IMR-90 (cell line): ENCODE measurements at regions not wholly inside any gene's neighbourhood (a gene's known extent, or its start where the extent isn't known, plus 50 kb on each side); places are given as distances from the start of the nearest gene placed in this dataset.

Experiments
- ATAC-seq: fragments of 200-7000 bp; cut with Tn5 transposase; 2 replicates; pipeline ENCODE4 v1.9.1; 2020; ENCODE audit warnings: low read depth, mild to moderate bottlenecking, moderate library complexity
- BruUV-seq: library from RNA; stranded (reverse); fragments of 400-500 nt; replicated peaks from 2 replicates; lab custom pipeline; 2021; lab: Mats Ljungman, UMichigan
- CTCF ChIA-PET: fragments of 300-600 bp; formaldehyde crosslinking; extraction: SDS; loops from one replicate; lab custom pipeline; 2021; ENCODE audit warnings: antibody characterized with exemption; lab: Yijun Ruan, JAX
- POLR2A ChIA-PET: fragments of 300-600 bp; sonication (Branson Sonifier 250); formaldehyde crosslinking; loops from one replicate; lab custom pipeline; 2022; ENCODE audit warnings: antibody characterized with exemption; ENCODE audit not compliant: unreplicated experiment; lab: Charles Lee
- DNase-seq: peaks from one replicate; pipeline ENCODE4 v3.0.0; 2013
- H2AFZ ChIP-seq: replicated peaks from 2 replicates; pipeline ENCODE3; 2013; ENCODE audit warnings: low read length, mild to moderate bottlenecking; ENCODE audit not compliant: poor library complexity
- H2AK5ac ChIP-seq: 2 replicates; pipeline ENCODE4 v1.6.1; 2013; ENCODE audit warnings: low read depth, low read length, inconsistent platforms
- H2AK9ac ChIP-seq: replicated peaks from 2 replicates; pipeline ENCODE3; 2013; ENCODE audit warnings: mild to moderate bottlenecking, low read depth, low read length, moderate library complexity; ENCODE audit not compliant: poor library complexity
- H2BK120ac ChIP-seq: 2 replicates; pipeline ENCODE4 v1.6.1; 2013; ENCODE audit warnings: low read depth, low read length, inconsistent platforms
- H2BK15ac ChIP-seq: 3 replicates; pipeline ENCODE4 v1.6.1; 2013; ENCODE audit warnings: low read depth, low read length, inconsistent platforms
- H2BK20ac ChIP-seq: 2 replicates; pipeline ENCODE4 v1.6.1; 2013; ENCODE audit warnings: low read depth, mild to moderate bottlenecking, inconsistent platforms, low read length, moderate library complexity
- H2BK5ac ChIP-seq: 2 replicates; pipeline ENCODE4 v1.6.1; 2013; ENCODE audit warnings: mild to moderate bottlenecking, low read depth, low read length, inconsistent platforms; ENCODE audit not compliant: poor library complexity, severe bottlenecking
- H3K14ac ChIP-seq: replicated peaks from 2 replicates; pipeline ENCODE4 v1.6.1; 2013; ENCODE audit warnings: low read depth, low read length, inconsistent platforms
- H3K18ac ChIP-seq: 2 replicates; pipeline ENCODE4 v1.6.1; 2013; ENCODE audit warnings: low read depth, low read length, control low read depth
- H3K23ac ChIP-seq: 2 replicates; pipeline ENCODE4 v1.6.1; 2013; ENCODE audit warnings: low read depth, low read length, inconsistent platforms
- H3K27ac ChIP-seq: 2 replicates; pipeline ENCODE4 v1.5.1; 2013; ENCODE audit warnings: mild to moderate bottlenecking, control low read depth, low read length; ENCODE audit not compliant: insufficient read depth
- H3K27me3 ChIP-seq: 2 replicates; pipeline ENCODE4 v1.6.1; 2013; ENCODE audit warnings: low read length; ENCODE audit not compliant: control insufficient read depth, insufficient read depth
- H3K36me3 ChIP-seq: 2 replicates; pipeline ENCODE4 v1.6.1; 2013; ENCODE audit warnings: low read length, mixed read lengths; ENCODE audit not compliant: control insufficient read depth, insufficient read depth
- H3K4ac ChIP-seq: 2 replicates; pipeline ENCODE4 v1.6.1; 2013; ENCODE audit warnings: low read depth, low read length, inconsistent platforms
- H3K4me1 ChIP-seq: 2 replicates; pipeline ENCODE4 v1.6.1; 2013; ENCODE audit warnings: low read length, mixed read lengths; ENCODE audit not compliant: control insufficient read depth, insufficient read depth
- H3K4me2 ChIP-seq: 2 replicates; pipeline ENCODE4 v1.6.1; 2013; ENCODE audit warnings: low read depth, mild to moderate bottlenecking, control low read depth, low read length, moderate library complexity
- H3K4me3 ChIP-seq: 2 replicates; pipeline ENCODE4 v1.5.1; 2013; ENCODE audit warnings: low read depth, mild to moderate bottlenecking, control low read depth, low read length, moderate library complexity; ENCODE audit not compliant: insufficient read depth
- H3K56ac ChIP-seq: 2 replicates; pipeline ENCODE4 v1.6.1; 2013; ENCODE audit warnings: low read length, inconsistent platforms; ENCODE audit not compliant: insufficient read depth; ENCODE audit errors: extremely low read depth
- H3K79me1 ChIP-seq, 2 experiments: 2 replicates each; pipeline ENCODE4 v1.6.1; 2013; ENCODE audit warnings: low read length in 2 of 2, inconsistent platforms in 1 of 2, low read depth in 1 of 2
- H3K9ac ChIP-seq: 2 replicates; pipeline ENCODE4 v1.6.1; 2013; ENCODE audit warnings: low read depth, low read length, control low read depth
- H3K9me1 ChIP-seq: 2 replicates; pipeline ENCODE4 v1.6.1; 2013; ENCODE audit warnings: low read length, inconsistent platforms; ENCODE audit not compliant: insufficient read depth
- H3K9me3 ChIP-seq: 2 replicates; pipeline ENCODE4 v1.6.1; 2013; ENCODE audit warnings: low read length; ENCODE audit not compliant: control insufficient read depth, insufficient read depth
- H4K20me1 ChIP-seq: 2 replicates; pipeline ENCODE4 v1.6.1; 2013; ENCODE audit warnings: low read length, inconsistent platforms; ENCODE audit not compliant: insufficient read depth
- H4K5ac ChIP-seq: 2 replicates; pipeline ENCODE4 v1.6.1; 2013; ENCODE audit warnings: mild to moderate bottlenecking, low read depth, low read length, control low read depth
- H4K8ac ChIP-seq, 2 experiments: 2 replicates each; pipeline ENCODE4 v1.6.1; 2013; ENCODE audit warnings: low read depth in 2 of 2, low read length in 2 of 2, control low read depth in 1 of 2, inconsistent platforms in 1 of 2
- H4K91ac ChIP-seq: 2 replicates; pipeline ENCODE4 v1.6.1; 2013; ENCODE audit warnings: low read depth, low read length, inconsistent platforms; ENCODE audit not compliant: insufficient read depth
- BHLHE40 ChIP-seq: fragments of 150-350 bp; IDR thresholded peaks from 2 replicates; pipeline ENCODE4 v1.6.1; 2016; ENCODE audit warnings: mild to moderate bottlenecking, low read depth, low read length
- CEBPB ChIP-seq: IDR thresholded peaks from 2 replicates; pipeline ENCODE4 v1.6.1; 2012; ENCODE audit warnings: low read depth, low read length, improper control_type of control experiment
- CHD1 ChIP-seq: IDR thresholded peaks from 2 replicates; pipeline ENCODE4 v1.6.1; 2012; ENCODE audit warnings: low read depth, low read length, improper control_type of control experiment
- FOS ChIP-seq: fragments of 150-350 bp; IDR thresholded peaks from 2 replicates; pipeline ENCODE4 v1.6.1; 2016; ENCODE audit warnings: low read depth, low read length
- NFE2L2 ChIP-seq: fragments of 150-350 bp; IDR thresholded peaks from 2 replicates; pipeline ENCODE4 v1.6.1; 2016; ENCODE audit warnings: low read depth, mild to moderate bottlenecking, low read length
- POLR2A ChIP-seq: IDR thresholded peaks from 2 replicates; pipeline ENCODE4 v1.6.1; 2012; ENCODE audit warnings: mild to moderate bottlenecking, low read depth, low read length
- SMC3 ChIP-seq: fragments of 150-350 bp; IDR thresholded peaks from 2 replicates; pipeline ENCODE4 v1.6.1; 2016; ENCODE audit warnings: low read depth, mild to moderate bottlenecking, antibody characterized with exemption, low read length, moderate library complexity
- WGBS, 2 experiments: methylation state at CpG; one replicate each; pipeline versions ENCODE4 v1.1.5 to v1.1.7; 2013; ENCODE audit warnings: missing lambda C conversion rate in 2 of 2; ENCODE audit not compliant: insufficient read length in 1 of 2; ENCODE audit errors: extremely low coverage in 2 of 2; 5-methylcytosine and 5-hydroxymethylcytosine counted together
- dilution Hi-C: fragments of 300-500 bp; cut with HindIII; formaldehyde crosslinking; loops from one replicate; pipeline ENCODE4 v1.14.3; 2018; ENCODE audit warnings: low sequenced_read_pairs; ENCODE audit not compliant: unreplicated experiment
- in situ Hi-C: fragments of 300-500 bp; cut with MboI; formaldehyde crosslinking; loops from 3 replicates; pipeline ENCODE4 v1.14.3; 2019; ENCODE audit warnings: low sequenced_read_pairs, inconsistent platforms, mixed read lengths
- intact Hi-C: fragments of 100-400 bp; cut with micrococcal nuclease; formaldehyde crosslinking; loops from 2 replicates; pipeline ENCODE4 v1.10.0; 2022
- TF ChIP-seq, protein P1 (sequence below): conservative IDR thresholded peaks from 2 replicates; pipeline ENCODE4 v1.5.1; 2012; ENCODE audit warnings: mild to moderate bottlenecking, low read depth, low read length, improper control_type of control experiment

DNA sequence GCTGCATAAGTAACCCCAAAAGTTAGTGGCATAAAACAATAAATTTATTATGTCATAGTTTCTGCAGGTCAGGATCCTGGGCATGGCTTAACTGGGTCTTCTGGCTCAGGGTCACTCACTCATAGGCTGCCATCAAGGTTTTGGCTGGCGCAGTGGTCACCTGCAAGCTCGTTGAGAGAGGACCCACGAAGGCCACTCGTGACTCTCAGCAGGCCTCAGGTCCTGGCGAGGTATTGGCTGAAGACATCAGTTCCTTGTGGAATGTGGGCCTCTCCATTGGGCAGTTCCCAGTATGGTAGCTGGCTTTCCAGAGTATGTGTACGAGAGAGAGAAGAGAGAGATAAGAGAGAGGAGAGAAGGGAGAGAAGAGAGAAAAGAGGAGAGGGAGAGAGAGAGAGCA, 138.3 kb upstream of the KLF14 start:
- POLR2A ChIA-PET: interaction anchor here (0.5 kb wide), 1 partner anchor 185 kb away, joined by 3 read pairs; no protein-coding TSS in a partner anchor
- Histone ChIP-seq H3K18ac (no peak overlapping the region), H2BK15ac (no peak overlapping the region), H3K4me2 (no peak overlapping the region), H3K27me3 (no peaks in the 10 kb centered on the region), H4K91ac (no peak overlapping the region), H2AK5ac (no peak overlapping the region), H2AFZ (no peak overlapping the region), H3K36me3 (peaks cover 49% of the 10 kb centered on the region), H4K20me1 (peaks cover 62% of the 10 kb centered on the region), H3K4me1 (peaks cover 20% of the 10 kb centered on the region), H3K9ac (no peak overlapping the region), H2AK9ac (no peak overlapping the region), H2BK5ac (peak overlapping the region; percentile 32), H4K5ac (no peak overlapping the region), H4K8ac (peak overlapping the region in 1 of 2 experiments; percentile 25; a peak in 1 of 4 replicates), H2BK120ac (no peak overlapping the region), H3K4me3 (no peak overlapping the region), H3K4ac (no peak overlapping the region), H3K79me1 (peaks cover 22 to 69% of the 10 kb centered on the region in 2 experiments), H2BK20ac (no peak overlapping the region), H3K9me3 (no peaks in the 10 kb centered on the region), H3K56ac (no peak overlapping the region), H3K9me1 (peaks cover 18% of the 10 kb centered on the region), H3K27ac (peak overlapping the region; percentile 88; the same call in 1 of the 2 replicates), H3K14ac (no peak overlapping the region; the same call in 1 of the 2 replicates), H3K23ac (peak overlapping the region; percentile 13; the same call in 1 of the 2 replicates)
- intact Hi-C loops: no loop called here
- in situ Hi-C loops: no loop called here
- CTCF ChIA-PET: interaction anchor here (1.2 kb wide), 1 partner anchor 16 kb away, joined by 3 read pairs; no protein-coding TSS in a partner anchor
- ATAC-seq: peak; percentile 7
- BruUV-seq: no TSS peak
- TF ChIP-seq NFE2L2: no peak
- TF ChIP-seq CEBPB: no peak
- peak; percentile 41 for TF ChIP-seq POLR2A
- no peak for TF ChIP-seq CHD1
- TF ChIP-seq FOS: no peak
- TF ChIP-seq BHLHE40: no peak
- TF ChIP-seq, protein P1, sequence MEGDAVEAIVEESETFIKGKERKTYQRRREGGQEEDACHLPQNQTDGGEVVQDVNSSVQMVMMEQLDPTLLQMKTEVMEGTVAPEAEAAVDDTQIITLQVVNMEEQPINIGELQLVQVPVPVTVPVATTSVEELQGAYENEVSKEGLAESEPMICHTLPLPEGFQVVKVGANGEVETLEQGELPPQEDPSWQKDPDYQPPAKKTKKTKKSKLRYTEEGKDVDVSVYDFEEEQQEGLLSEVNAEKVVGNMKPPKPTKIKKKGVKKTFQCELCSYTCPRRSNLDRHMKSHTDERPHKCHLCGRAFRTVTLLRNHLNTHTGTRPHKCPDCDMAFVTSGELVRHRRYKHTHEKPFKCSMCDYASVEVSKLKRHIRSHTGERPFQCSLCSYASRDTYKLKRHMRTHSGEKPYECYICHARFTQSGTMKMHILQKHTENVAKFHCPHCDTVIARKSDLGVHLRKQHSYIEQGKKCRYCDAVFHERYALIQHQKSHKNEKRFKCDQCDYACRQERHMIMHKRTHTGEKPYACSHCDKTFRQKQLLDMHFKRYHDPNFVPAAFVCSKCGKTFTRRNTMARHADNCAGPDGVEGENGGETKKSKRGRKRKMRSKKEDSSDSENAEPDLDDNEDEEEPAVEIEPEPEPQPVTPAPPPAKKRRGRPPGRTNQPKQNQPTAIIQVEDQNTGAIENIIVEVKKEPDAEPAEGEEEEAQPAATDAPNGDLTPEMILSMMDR: no peak
- TF ChIP-seq SMC3: no peak
- dilution Hi-C loops: no loop called here
- DNase-seq: peak; percentile 37
- no CpG with 5 or more reads among the region's 6 CpGs for WGBS, 2 experiments
